ENCODE measurements at regions not wholly inside any gene's neighbourhood (a gene's known extent, or its start where the extent isn't known, plus 50 kb on each side); places are given as distances from the start of the nearest gene placed in this dataset.

- H3K36me3 ChIP-seq (ENCODE audit: control insufficient read depth in 2 of 4, insufficient read depth in 4 of 4, low read length in 3 of 4): no peaks in the 10 kb centered on the region
- DNase-seq (ENCODE audit: low read depth in 1 of 2, low spot score in 2 of 2): no peak
- H3K4me1 ChIP-seq (replicated peaks in 1 of 4; ENCODE audit: control insufficient read depth in 3 of 4, insufficient read depth in 4 of 4, low read length in 3 of 4): peaks cover 0 to 10% (median under 1%) of the 10 kb centered on the region in 4 experiments; a peak in 3 of 7 replicates
- H3K56ac ChIP-seq (replicated peaks; ENCODE audit: insufficient read length, low read depth, low read length): no peak overlapping the region
- no peak overlapping the region for H2BK15ac ChIP-seq (ENCODE audit: low read length)
- H3K9ac ChIP-seq (replicated peaks in 1 of 4; ENCODE audit: extremely low read depth in 1 of 4, low read depth in 3 of 4, low read length in 3 of 4): no peak overlapping the region
- H2BK12ac ChIP-seq (ENCODE audit: low read depth, low read length): no peak overlapping the region
- no peak overlapping the region for H3K23ac ChIP-seq (ENCODE audit: insufficient read length)
- 89% methylated on average over 4 of the region's 4 CpGs; no CpG with 5 or more reads in 1 of the 2 experiments for WGBS, 2 experiments (ENCODE audit: extremely low coverage in 1 of 2, insufficient coverage in 1 of 2, insufficient read length in 1 of 2, insufficient replicate concordance in 2 of 2, low coverage in 1 of 2, low lambda C conversion rate in 2 of 2, missing lambda C conversion rate in 1 of 2)
- FAIRE-seq: no peak
- POLR2A ChIA-PET (ENCODE audit: partially characterized antibody): no interaction called here
- no peak overlapping the region for H4K8ac ChIP-seq (ENCODE audit: extremely low read depth, insufficient read depth, low read length)
- no peak overlapping the region for H4K5ac ChIP-seq (ENCODE audit: insufficient read length, low read depth, low read length)
- no peak overlapping the region for H3K27ac ChIP-seq (ENCODE audit: low read depth, low read length)
- no peak overlapping the region for H3K4ac ChIP-seq (replicated peaks; ENCODE audit: insufficient read length, low read depth, low read length)
- no peak overlapping the region for H3K4me2 ChIP-seq (ENCODE audit: insufficient read depth in 1 of 2, low read depth in 2 of 2, low read length in 2 of 2)
- no peak overlapping the region for H2BK20ac ChIP-seq (ENCODE audit: low read length)
- no peaks in the 10 kb centered on the region for H3K9me3 ChIP-seq (ENCODE audit: insufficient read depth in 2 of 2, low read depth in 1 of 2, low read length in 1 of 2)
- no peak overlapping the region for H3K4me3 ChIP-seq (ENCODE audit: extremely low read depth in 1 of 4, insufficient read depth in 2 of 4, low read depth in 3 of 4, low read length in 4 of 4)
- CTCF ChIA-PET (ENCODE audit: partially characterized antibody): no interaction called here
- H3K23me2 ChIP-seq (ENCODE audit: low read depth, low read length): no peaks in the 10 kb centered on the region; the same call in 1 of the 2 replicates
- no peak overlapping the region for H3K14ac ChIP-seq (ENCODE audit: insufficient read length)
- no peak overlapping the region for H2BK5ac ChIP-seq (ENCODE audit: low read depth, low read length)
- H2BK120ac ChIP-seq (replicated peaks; ENCODE audit: low read depth, low read length): no peak overlapping the region
- H2AFZ ChIP-seq (ENCODE audit: low read length): no peak overlapping the region
- no peak overlapping the region for H3K18ac ChIP-seq (ENCODE audit: extremely low read depth, low read length)
- H2AK5ac ChIP-seq (ENCODE audit: low read depth, low read length): no peak overlapping the region
- no peaks in the 10 kb centered on the region for H3K79me2 ChIP-seq (ENCODE audit: control insufficient read depth in 1 of 2, insufficient read depth in 2 of 2, low read length in 2 of 2)
- TF ChIP-seq NRF1 (IDR thresholded peaks at IDR 0.05; ENCODE audit: low read depth, low read length) (no peak), RBBP5 (IDR thresholded peaks at IDR 0.05; ENCODE audit: borderline replicate concordance, low read depth, low read length) (no peak), TAF7 (optimal IDR thresholded peaks at IDR 0.05; ENCODE audit: borderline replicate concordance, low read depth, low read length) (no peak), KDM5A (IDR thresholded peaks at IDR 0.05; ENCODE audit: low read length) (no peak), GTF2F1 (IDR thresholded peaks at IDR 0.05; ENCODE audit: borderline replicate concordance, low read depth, low read length) (no peak)
- H4K91ac ChIP-seq (replicated peaks; ENCODE audit: insufficient read length, low read length): no peak overlapping the region
- no peaks in the 10 kb centered on the region for H3K27me3 ChIP-seq (replicated peaks in 1 of 4; ENCODE audit: control insufficient read depth in 3 of 4, extremely low read depth in 1 of 4, insufficient read depth in 3 of 4, low read length in 3 of 4)
- no peaks in the 10 kb centered on the region for H4K20me1 ChIP-seq (replicated peaks in 1 of 2; ENCODE audit: control insufficient read depth in 1 of 2, insufficient read depth in 2 of 2, low read length in 2 of 2)
- H3K79me1 ChIP-seq (ENCODE audit: low read depth, low read length): no peaks in the 10 kb centered on the region
These were observed 456.6 kb upstream of the CELF4 start for GRCh38 chr18:38022234-38022633.

All from H1 (cell line).